ENCODE measurements at regions not wholly inside any gene's neighbourhood (a gene's known extent, or its start where the extent isn't known, plus 50 kb on each side); places are given as distances from the start of the nearest gene placed in this dataset.

- TF ChIP-seq POLR2AphosphoS5 (IDR thresholded peaks at IDR 0.05; ENCODE audit: low read depth, low read length) (no peak), TAF1 (IDR thresholded peaks at IDR 0.05; ENCODE audit: low read depth, low read length) (no peak), POLR2A (IDR thresholded peaks at IDR 0.05; ENCODE audit: low read depth, low read length) (no peak), SPI1 (IDR thresholded peaks at IDR 0.05; ENCODE audit: low read depth, low read length) (no peak), PAX5 (IDR thresholded peaks at IDR 0.05; ENCODE audit: insufficient read depth, low read length, severe bottlenecking) (no peak), POU2F2 (IDR thresholded peaks at IDR 0.05; ENCODE audit: low read depth, low read length) (no peak)
These were observed 173.1 kb upstream of the KCNG1 start for GRCh38 chr20:51195990-51196389.
